HG02981 (cell line): ENCODE measurements at regions not wholly inside any gene's neighbourhood (a gene's known extent, or its start where the extent isn't known, plus 50 kb on each side); places are given as distances from the start of the nearest gene placed in this dataset.
"Not testable (repeated sequence)": the region's sequence is repeated elsewhere in the genome, so short reads cannot be mapped to it uniquely, and the experiment has no call there.

ENCODE experiments used
- ATAC-seq: cut with Tn5 transposase; IDR thresholded peaks from one replicate; pipeline ENCODE4 v1.9.1; 2021; ENCODE audit warnings: mild to moderate bottlenecking, moderate library complexity; ENCODE audit not compliant: unreplicated experiment

GRCh38 chr3:162892921-162893793, 1396.5 kb downstream of the OTOL1 start:
- no peak for ATAC-seq

GRCh38 chr3:162897291-162897690, 1400.7 kb downstream of the OTOL1 start:
- ATAC-seq = no peak

GRCh38 chr3:162932503-162932902, 1435.9 kb downstream of the OTOL1 start:
- ATAC-seq = no peak

GRCh38 chr3:162933656-162934055, 1437.0 kb downstream of the OTOL1 start:
- no peak for ATAC-seq

- no peak for ATAC-seq
Measured at GRCh38 chr3:162936706-162937105, 1440.1 kb downstream of the OTOL1 start.

GRCh38 chr3:162938083-162938482, 1441.5 kb downstream of the OTOL1 start:
- no peak for ATAC-seq

- no peak for ATAC-seq
Measured at GRCh38 chr3:162945626-162946025, 1449.0 kb downstream of the OTOL1 start.

- ATAC-seq = no peak
Measured at GRCh38 chr3:162956711-162957110, 1460.1 kb downstream of the OTOL1 start.

- no peak for ATAC-seq
Measured at GRCh38 chr3:162960269-162960668, 1463.7 kb downstream of the OTOL1 start.

- no peak for ATAC-seq
Measured at GRCh38 chr3:162970292-162970691, 1473.7 kb downstream of the OTOL1 start.

GRCh38 chr3:162971715-162972114, 1475.1 kb downstream of the OTOL1 start:
- no peak for ATAC-seq

GRCh38 chr3:162973428-162973917, 1476.9 kb downstream of the OTOL1 start:
- ATAC-seq = no peak

GRCh38 chr3:162978136-162978535, 1481.5 kb downstream of the OTOL1 start:
- no peak for ATAC-seq

GRCh38 chr3:162984746-162985145, 1488.1 kb downstream of the OTOL1 start:
- no peak for ATAC-seq

- ATAC-seq = not testable (repeated sequence)
Measured at GRCh38 chr3:162987085-162987794, 1490.6 kb downstream of the OTOL1 start.

GRCh38 chr3:162992741-162993140, 1496.1 kb downstream of the OTOL1 start:
- ATAC-seq = no peak

- ATAC-seq = no peak
Measured at GRCh38 chr3:162994165-162994564, 1497.6 kb downstream of the OTOL1 start.

GRCh38 chr3:162996368-162996767, 1499.8 kb downstream of the OTOL1 start:
- no peak for ATAC-seq

- no peak for ATAC-seq
Measured at GRCh38 chr3:162998205-162998604, 1501.6 kb downstream of the OTOL1 start.

- ATAC-seq = no peak
Measured at GRCh38 chr3:163011596-163011995, 1515.0 kb downstream of the OTOL1 start.

GRCh38 chr3:163016251-163016650, 1519.6 kb downstream of the OTOL1 start:
- no peak for ATAC-seq

GRCh38 chr3:163018067-163018466, 1521.5 kb downstream of the OTOL1 start:
- ATAC-seq = no peak
